Fibroblast of the aortic adventitia (primary cell): ENCODE measurements at regions not wholly inside any gene's neighbourhood (a gene's known extent, or its start where the extent isn't known, plus 50 kb on each side); places are given as distances from the start of the nearest gene placed in this dataset.

Source experiments
- DNase-seq: peaks from one replicate; pipeline ENCODE4 v3.0.0-alpha.2; 2010; ENCODE audit warnings: low read depth
- H3K4me3 ChIP-seq: 2 replicates; pipeline ENCODE4 v1.5.1; 2011; ENCODE audit warnings: low read depth, mild to moderate bottlenecking, control low read depth, low read length, moderate library complexity
- CTCF ChIP-seq: IDR thresholded peaks from 2 replicates; pipeline ENCODE4 v1.5.1; 2011; ENCODE audit warnings: mild to moderate bottlenecking, low read length, control low read depth, inconsistent platforms; ENCODE audit not compliant: insufficient read depth

GRCh38 chr2:215606219-215606618, 170.4 kb upstream of the FN1 start:
- H3K4me3 ChIP-seq, result no peak overlapping the region
- TF ChIP-seq CTCF, result no peak
- DNase-seq, result no peak

- TF ChIP-seq CTCF, result no peak
- DNase-seq, result peak; percentile 50
- no peak overlapping the region for H3K4me3 ChIP-seq
Measured at GRCh38 chr2:215605214-215605613, 169.3 kb upstream of the FN1 start.

- DNase-seq, result no peak
- no peak overlapping the region for H3K4me3 ChIP-seq
Measured at GRCh38 chr2:215604606-215605005, 168.7 kb upstream of the FN1 start.

GRCh38 chr2:215603440-215603839, 167.6 kb upstream of the FN1 start:
- no peak for DNase-seq
- no peak for TF ChIP-seq CTCF
- H3K4me3 ChIP-seq, result no peak overlapping the region

More at GRCh38 chr2:215604606-215605005, 168.7 kb upstream of the FN1 start:
- TF ChIP-seq CTCF, result no peak

- H3K4me3 ChIP-seq, result no peak overlapping the region
- DNase-seq, result no peak
- TF ChIP-seq CTCF, result no peak
Measured at GRCh38 chr2:215602997-215603396, 167.1 kb upstream of the FN1 start.

GRCh38 chr2:215601990-215602721, 166.3 kb upstream of the FN1 start:
- no peak overlapping the region for H3K4me3 ChIP-seq
- DNase-seq, result peak; percentile 86
- no peak for TF ChIP-seq CTCF

GRCh38 chr2:215601526-215601925, 165.7 kb upstream of the FN1 start:
- DNase-seq, result no peak
- TF ChIP-seq CTCF, result no peak
- H3K4me3 ChIP-seq, result no peak overlapping the region
